D721Med (cell line): ENCODE measurements at regions not wholly inside any gene's neighbourhood (a gene's known extent, or its start where the extent isn't known, plus 50 kb on each side); places are given as distances from the start of the nearest gene placed in this dataset.

Source experiments
- DNase-seq: peaks from one replicate; pipeline ENCODE4 v3.0.0; 2011; ENCODE audit warnings: low spot score; ENCODE audit not compliant: insufficient read length
- FAIRE-seq: peaks from 2 replicates; lab custom pipeline; 2011; peaks lifted over from hg19 to GRCh38; lab: Jason Lieb, UNC
- CTCF ChIP-seq: IDR thresholded peaks from 2 replicates; pipeline ENCODE4 v1.5.1; 2012; ENCODE audit warnings: mild to moderate bottlenecking, control low read depth; ENCODE audit not compliant: insufficient read depth; ENCODE audit errors: missing control alignments

GRCh38 chr10:88070080-88070880 lies 206.9 kb downstream of the PTEN start:
- DNase-seq, result no peak
- no peak for TF ChIP-seq CTCF
- FAIRE-seq, result no peak

- FAIRE-seq (no peak), DNase-seq (no peak)
- no peak for TF ChIP-seq CTCF
Measured at GRCh38 chr10:88071879-88072278, 208.5 kb downstream of the PTEN start.

- no peak for TF ChIP-seq CTCF
- FAIRE-seq (no peak), DNase-seq (no peak)
Measured at GRCh38 chr10:88073682-88074081, 210.3 kb downstream of the PTEN start.

- no peak for TF ChIP-seq CTCF
- DNase-seq, result no peak
- FAIRE-seq, result peak; percentile 74
Measured at GRCh38 chr10:88074971-88075370, 211.5 kb downstream of the PTEN start.

GRCh38 chr10:88076027-88076880 lies 212.8 kb downstream of the PTEN start:
- DNase-seq, result no peak
- FAIRE-seq, result no peak
- no peak for TF ChIP-seq CTCF

- no peak for TF ChIP-seq CTCF
- DNase-seq, result no peak
- peak; percentile 58 for FAIRE-seq
Measured at GRCh38 chr10:88077977-88078376, 214.6 kb downstream of the PTEN start.
